Caco-2 (cell line): ENCODE measurements at regions not wholly inside any gene's neighbourhood (a gene's known extent, or its start where the extent isn't known, plus 50 kb on each side); places are given as distances from the start of the nearest gene placed in this dataset.

Experiments
- BruUV-seq: library from RNA; stranded (reverse); fragments of 400-500 nt; replicated peaks from 2 replicates; lab custom pipeline; 2021; lab: Mats Ljungman, UMichigan
- CTCF ChIA-PET: fragments of 300-600 bp; sonication (Branson Sonifier 250); formaldehyde crosslinking; loops from one replicate; lab custom pipeline; 2022; ENCODE audit warnings: antibody characterized with exemption; lab: Charles Lee
- POLR2A ChIA-PET: fragments of 300-600 bp; sonication (Branson Sonifier 250); formaldehyde crosslinking; loops from one replicate; lab custom pipeline; 2022; ENCODE audit warnings: antibody characterized with exemption; lab: Charles Lee
- DNase-seq, 2 experiments: peaks; one replicate each; pipeline versions ENCODE4 v3.0.0 to v3.0.0-alpha.2; 2020 to 2022
- H3K27me3 ChIP-seq: replicated peaks from 2 replicates; pipeline ENCODE4 v1.6.0; 2011; ENCODE audit warnings: low read length; ENCODE audit not compliant: control insufficient read depth, insufficient read depth
- H3K36me3 ChIP-seq: 2 replicates; pipeline ENCODE4 v1.5.1; 2011; ENCODE audit warnings: low read length; ENCODE audit not compliant: control insufficient read depth, insufficient read depth
- H3K4me1 ChIP-seq: fragments of 250-450 bp; sonication (Bioruptor Pico); 2 replicates; pipeline ENCODE4 v1.5.1; 2020; ENCODE audit warnings: mild to moderate bottlenecking
- H3K4me3 ChIP-seq: 2 replicates; pipeline ENCODE4 v1.5.1; 2011; ENCODE audit warnings: low read depth, mild to moderate bottlenecking, control low read depth, low read length
- H3K9me3 ChIP-seq: fragments of 250-450 bp; sonication (Bioruptor Pico); 2 replicates; pipeline ENCODE4 v1.5.1; 2020; ENCODE audit warnings: mild to moderate bottlenecking, moderate library complexity
- H3K27ac Mint-ChIP-seq: one replicate; pipeline ENCODE4 v1.8.0; 2022; ENCODE audit warnings: mixed read lengths; ENCODE audit not compliant: unreplicated experiment
- H3K27me3 Mint-ChIP-seq: one replicate; pipeline ENCODE4 v1.8.0; 2022; ENCODE audit warnings: mixed read lengths; ENCODE audit not compliant: insufficient read depth, unreplicated experiment
- H3K36me3 Mint-ChIP-seq: one replicate; pipeline ENCODE4 v1.8.0; 2022; ENCODE audit warnings: mild to moderate bottlenecking, mixed read lengths; ENCODE audit not compliant: insufficient read depth, unreplicated experiment
- H3K4me1 Mint-ChIP-seq: one replicate; pipeline ENCODE4 v1.8.0; 2022; ENCODE audit warnings: low read depth, mixed read lengths; ENCODE audit not compliant: unreplicated experiment
- H3K4me3 Mint-ChIP-seq: one replicate; pipeline ENCODE4 v1.8.0; 2022; ENCODE audit warnings: mild to moderate bottlenecking, moderate library complexity, mixed read lengths; ENCODE audit not compliant: unreplicated experiment
- H3K9me3 Mint-ChIP-seq: one replicate; pipeline ENCODE4 v1.8.0; 2022; ENCODE audit warnings: mixed read lengths; ENCODE audit not compliant: unreplicated experiment
- CTCF ChIP-seq, 2 experiments: fragments of 200-600 bp in 1 of 2; IDR thresholded peaks; 1 replicate in 1 of 2; 2 replicates in 1 of 2; pipeline versions ENCODE4 v1.5.1 to v1.8.0; 2011 to 2022; ENCODE audit warnings: antibody characterized with exemption in 1 of 2, control low read depth in 1 of 2, inconsistent platforms in 1 of 2, low read depth in 1 of 2, low read length in 1 of 2, mild to moderate bottlenecking in 1 of 2, moderate library complexity in 1 of 2; ENCODE audit not compliant: insufficient read depth in 1 of 2, severe bottlenecking in 1 of 2, unreplicated experiment in 1 of 2
- intact Hi-C: fragments of 100-400 bp; cut with micrococcal nuclease; formaldehyde crosslinking; loops from one replicate; pipeline ENCODE4 v1.10.0; 2022; ENCODE audit not compliant: unreplicated experiment

GRCh38 chr19:31804668-31805067 is 455.4 kb upstream of the TSHZ3 start:
- Histone ChIP-seq H3K27me3 (no peaks in the 10 kb centered on the region), H3K36me3 (no peaks in the 10 kb centered on the region), H3K4me3 (no peak overlapping the region), H3K4me1 (no peaks in the 10 kb centered on the region), H3K9me3 (no peaks in the 10 kb centered on the region)
- CTCF ChIA-PET: no interaction called here
- no peaks in the 10 kb centered on the region for H3K36me3 Mint-ChIP-seq
- TF ChIP-seq CTCF (IDR thresholded peaks at IDR 0.05; ENCODE audit: insufficient read depth in 1 of 2, low read depth in 1 of 2, low read length in 1 of 2, severe bottlenecking in 1 of 2, unreplicated experiment in 1 of 2): no peak
- no peak overlapping the region for H3K4me3 Mint-ChIP-seq
- no TSS peak for BruUV-seq
- H3K9me3 Mint-ChIP-seq: peaks cover 10% of the 10 kb centered on the region
- intact Hi-C loops: no loop called here
- H3K27me3 Mint-ChIP-seq: no peaks in the 10 kb centered on the region
- no peak for DNase-seq
- no peak overlapping the region for H3K27ac Mint-ChIP-seq
- POLR2A ChIA-PET: no interaction called here
- no peaks in the 10 kb centered on the region for H3K4me1 Mint-ChIP-seq

GRCh38 chr19:31810536-31811109 is 461.4 kb upstream of the TSHZ3 start:
- no TSS peak for BruUV-seq
- no peaks in the 10 kb centered on the region for H3K9me3 Mint-ChIP-seq
- H3K4me1 ChIP-seq: no peaks in the 10 kb centered on the region
- no peak for TF ChIP-seq CTCF (IDR thresholded peaks at IDR 0.05; ENCODE audit: insufficient read depth in 1 of 2, low read depth in 1 of 2, low read length in 1 of 2, severe bottlenecking in 1 of 2, unreplicated experiment in 1 of 2)
- no peaks in the 10 kb centered on the region for H3K36me3 Mint-ChIP-seq
- no peaks in the 10 kb centered on the region for H3K4me1 Mint-ChIP-seq
- no peak for DNase-seq
- CTCF ChIA-PET: no interaction called here
- no peaks in the 10 kb centered on the region for H3K9me3 ChIP-seq
- H3K4me3 Mint-ChIP-seq: no peak overlapping the region
- H3K36me3 ChIP-seq: no peaks in the 10 kb centered on the region
- intact Hi-C loops: no loop called here
- H3K27me3 ChIP-seq: no peaks in the 10 kb centered on the region
- POLR2A ChIA-PET: no interaction called here
- no peak overlapping the region for H3K4me3 ChIP-seq
- H3K27me3 Mint-ChIP-seq: no peaks in the 10 kb centered on the region
- H3K27ac Mint-ChIP-seq: no peak overlapping the region

- Mint-ChIP-seq H3K9me3 (no peaks in the 10 kb centered on the region), H3K4me1 (no peaks in the 10 kb centered on the region), H3K27me3 (no peaks in the 10 kb centered on the region), H3K27ac (no peak overlapping the region), H3K4me3 (no peak overlapping the region), H3K36me3 (no peaks in the 10 kb centered on the region)
- ChIA-PET POLR2A (no interaction called here), CTCF (no interaction called here)
- intact Hi-C loops: no loop called here
- H3K27me3 ChIP-seq: no peaks in the 10 kb centered on the region
- H3K36me3 ChIP-seq: no peaks in the 10 kb centered on the region
- H3K9me3 ChIP-seq: no peaks in the 10 kb centered on the region
- DNase-seq: no peak
- H3K4me1 ChIP-seq: no peaks in the 10 kb centered on the region; the same call in 1 of the 2 replicates
- TF ChIP-seq CTCF (IDR thresholded peaks at IDR 0.05; ENCODE audit: insufficient read depth in 1 of 2, low read depth in 1 of 2, low read length in 1 of 2, severe bottlenecking in 1 of 2, unreplicated experiment in 1 of 2): no peak
- no peak overlapping the region for H3K4me3 ChIP-seq
- no TSS peak for BruUV-seq
Measured at GRCh38 chr19:31817971-31818797, 468.9 kb upstream of the TSHZ3 start.
